Left ventricle myocardium inferior (tissue), 1 donor: ENCODE measurements at regions not wholly inside any gene's neighbourhood (a gene's known extent, or its start where the extent isn't known, plus 50 kb on each side); places are given as distances from the start of the nearest gene placed in this dataset.

Source experiments
- DNase-seq: peaks from one replicate; pipeline ENCODE4 v3.0.0-alpha.2; 2020
- H3K27ac ChIP-seq: fragments of 200-600 bp; replicated peaks from 2 replicates; pipeline ENCODE4 v1.8.0; 2021
- H3K27me3 ChIP-seq: fragments of 200-600 bp; 2 replicates; pipeline ENCODE4 v1.8.0; 2021; ENCODE audit warnings: low read depth
- H3K36me3 ChIP-seq: fragments of 200-600 bp; 2 replicates; pipeline ENCODE4 v1.8.0; 2021
- H3K4me1 ChIP-seq: fragments of 200-600 bp; 2 replicates; pipeline ENCODE4 v1.8.0; 2021
- H3K4me3 ChIP-seq: fragments of 200-600 bp; 2 replicates; pipeline ENCODE4 v1.8.0; 2021; ENCODE audit warnings: mild to moderate bottlenecking, moderate library complexity
- H3K9me3 ChIP-seq: fragments of 200-600 bp; replicated peaks from 2 replicates; pipeline ENCODE4 v1.8.0; 2021
- intact Hi-C: fragments of 100-400 bp; cut with micrococcal nuclease; formaldehyde crosslinking; loops from one replicate; pipeline ENCODE4 v1.11.0; 2022
- TF ChIP-seq, protein P1 (sequence below): fragments of 200-600 bp; IDR thresholded peaks from 2 replicates; pipeline ENCODE4 v1.8.0; 2021; ENCODE audit warnings: antibody characterized with exemption, mild to moderate bottlenecking, borderline replicate concordance
- donor health status: DM: no; HTN: yes; CAD: no; lungs with severe emphysema.

GRCh38 chr10:43737003-43737402 lies 88.3 kb upstream of the ZNF32 start:
- TF ChIP-seq, protein P1, sequence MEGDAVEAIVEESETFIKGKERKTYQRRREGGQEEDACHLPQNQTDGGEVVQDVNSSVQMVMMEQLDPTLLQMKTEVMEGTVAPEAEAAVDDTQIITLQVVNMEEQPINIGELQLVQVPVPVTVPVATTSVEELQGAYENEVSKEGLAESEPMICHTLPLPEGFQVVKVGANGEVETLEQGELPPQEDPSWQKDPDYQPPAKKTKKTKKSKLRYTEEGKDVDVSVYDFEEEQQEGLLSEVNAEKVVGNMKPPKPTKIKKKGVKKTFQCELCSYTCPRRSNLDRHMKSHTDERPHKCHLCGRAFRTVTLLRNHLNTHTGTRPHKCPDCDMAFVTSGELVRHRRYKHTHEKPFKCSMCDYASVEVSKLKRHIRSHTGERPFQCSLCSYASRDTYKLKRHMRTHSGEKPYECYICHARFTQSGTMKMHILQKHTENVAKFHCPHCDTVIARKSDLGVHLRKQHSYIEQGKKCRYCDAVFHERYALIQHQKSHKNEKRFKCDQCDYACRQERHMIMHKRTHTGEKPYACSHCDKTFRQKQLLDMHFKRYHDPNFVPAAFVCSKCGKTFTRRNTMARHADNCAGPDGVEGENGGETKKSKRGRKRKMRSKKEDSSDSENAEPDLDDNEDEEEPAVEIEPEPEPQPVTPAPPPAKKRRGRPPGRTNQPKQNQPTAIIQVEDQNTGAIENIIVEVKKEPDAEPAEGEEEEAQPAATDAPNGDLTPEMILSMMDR: no peak
- Histone ChIP-seq H3K27ac (no peak overlapping the region), H3K27me3 (no peaks in the 10 kb centered on the region), H3K36me3 (no peaks in the 10 kb centered on the region), H3K4me1 (no peaks in the 10 kb centered on the region), H3K9me3 (peaks cover 3% of the 10 kb centered on the region), H3K4me3 (no peak overlapping the region)
- intact Hi-C loops: no loop called here
- no peak for DNase-seq

GRCh38 chr10:43735907-43736306 lies 87.2 kb upstream of the ZNF32 start:
- H3K27ac ChIP-seq: no peak overlapping the region
- H3K27me3 ChIP-seq: no peaks in the 10 kb centered on the region
- no peak overlapping the region for H3K4me3 ChIP-seq
- intact Hi-C loops: no loop called here
- H3K9me3 ChIP-seq: peaks cover 14% of the 10 kb centered on the region
- TF ChIP-seq, protein P1: no peak
- no peak for DNase-seq
- H3K36me3 ChIP-seq: no peaks in the 10 kb centered on the region
- H3K4me1 ChIP-seq: no peaks in the 10 kb centered on the region

- no peak overlapping the region for H3K27ac ChIP-seq
- H3K9me3 ChIP-seq: peaks cover 25% of the 10 kb centered on the region
- H3K4me3 ChIP-seq: no peak overlapping the region
- H3K27me3 ChIP-seq: no peaks in the 10 kb centered on the region
- intact Hi-C loops: no loop called here
- TF ChIP-seq, protein P1: no peak
- no peak for DNase-seq
- no peaks in the 10 kb centered on the region for H3K36me3 ChIP-seq
- H3K4me1 ChIP-seq: no peaks in the 10 kb centered on the region
Observed at GRCh38 chr10:43734716-43735115, 86.0 kb upstream of the ZNF32 start.

DNA sequence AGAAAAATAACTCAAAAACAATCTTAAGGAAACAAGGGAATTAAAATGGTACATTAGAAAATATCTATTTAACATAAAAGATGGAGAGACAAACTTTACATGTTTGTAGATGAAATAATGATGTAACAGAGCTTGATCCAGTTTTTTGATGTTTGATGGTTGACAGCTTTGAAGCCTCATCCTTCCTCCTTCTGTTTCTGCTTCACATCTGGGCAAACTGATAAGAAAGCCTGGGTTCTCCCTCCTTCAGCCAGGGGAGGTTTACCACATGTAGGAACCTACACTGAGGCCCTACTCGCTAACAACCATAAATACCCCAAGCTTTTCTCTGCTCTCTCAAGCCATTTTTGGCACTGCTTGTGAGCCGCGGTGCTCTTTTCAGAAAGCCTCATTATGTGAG lies 82.8 kb upstream of the ZNF32 start:
- Histone ChIP-seq H3K9me3 (peaks cover 55% of the 10 kb centered on the region), H3K36me3 (no peaks in the 10 kb centered on the region), H3K4me3 (no peak overlapping the region), H3K27ac (no peak overlapping the region), H3K27me3 (no peaks in the 10 kb centered on the region), H3K4me1 (no peaks in the 10 kb centered on the region)
- TF ChIP-seq, protein P1: no peak
- no peak for DNase-seq
- intact Hi-C loops: no loop called here

- no peaks in the 10 kb centered on the region for H3K36me3 ChIP-seq
- H3K4me3 ChIP-seq: no peak overlapping the region
- no peaks in the 10 kb centered on the region for H3K27me3 ChIP-seq
- no peak overlapping the region for H3K27ac ChIP-seq
- peaks cover 83% of the 10 kb centered on the region for H3K9me3 ChIP-seq
- TF ChIP-seq, protein P1: no peak
- no peaks in the 10 kb centered on the region for H3K4me1 ChIP-seq
- DNase-seq: no peak
- intact Hi-C loops: no loop called here
Observed at GRCh38 chr10:43728425-43728824, 79.7 kb upstream of the ZNF32 start.

- TF ChIP-seq, protein P1: no peak
- intact Hi-C loops: no loop called here
- peaks cover 83% of the 10 kb centered on the region for H3K9me3 ChIP-seq
Observed at GRCh38 chr10:43727935-43728334, 79.3 kb upstream of the ZNF32 start.

More at GRCh38 chr10:43727935-43728334, 79.3 kb upstream of the ZNF32 start:
- H3K4me1 ChIP-seq: no peaks in the 10 kb centered on the region
- H3K36me3 ChIP-seq: no peaks in the 10 kb centered on the region
- no peak overlapping the region for H3K4me3 ChIP-seq
- H3K27me3 ChIP-seq: no peaks in the 10 kb centered on the region
- no peak overlapping the region for H3K27ac ChIP-seq
- no peak for DNase-seq
